GM12892 (cell line): ENCODE measurements at regions not wholly inside any gene's neighbourhood (a gene's known extent, or its start where the extent isn't known, plus 50 kb on each side); places are given as distances from the start of the nearest gene placed in this dataset.

Source experiments
- POLR2A ChIP-seq: IDR thresholded peaks from 2 replicates; pipeline ENCODE4 v1.6.1; 2011; ENCODE audit warnings: low read depth, low read length, control low read depth
- POLR2AphosphoS5 ChIP-seq: IDR thresholded peaks from 2 replicates; pipeline ENCODE4 v1.6.1; 2011; ENCODE audit warnings: low read depth, low read length, control low read depth

GRCh38 chr3:117997201-117998049, 1037.2 kb downstream of the IGSF11 start:
- TF ChIP-seq POLR2A, result no peak
- no peak for TF ChIP-seq POLR2AphosphoS5
